ENCODE measurements at regions not wholly inside any gene's neighbourhood (a gene's known extent, or its start where the extent isn't known, plus 50 kb on each side); places are given as distances from the start of the nearest gene placed in this dataset.
A peak's percentile ranks its signal among the peaks of the same experiment; 100 is the strongest.
"Not testable (repeated sequence)": the region's sequence is repeated elsewhere in the genome, so short reads cannot be mapped to it uniquely, and the experiment has no call there.

DNA sequence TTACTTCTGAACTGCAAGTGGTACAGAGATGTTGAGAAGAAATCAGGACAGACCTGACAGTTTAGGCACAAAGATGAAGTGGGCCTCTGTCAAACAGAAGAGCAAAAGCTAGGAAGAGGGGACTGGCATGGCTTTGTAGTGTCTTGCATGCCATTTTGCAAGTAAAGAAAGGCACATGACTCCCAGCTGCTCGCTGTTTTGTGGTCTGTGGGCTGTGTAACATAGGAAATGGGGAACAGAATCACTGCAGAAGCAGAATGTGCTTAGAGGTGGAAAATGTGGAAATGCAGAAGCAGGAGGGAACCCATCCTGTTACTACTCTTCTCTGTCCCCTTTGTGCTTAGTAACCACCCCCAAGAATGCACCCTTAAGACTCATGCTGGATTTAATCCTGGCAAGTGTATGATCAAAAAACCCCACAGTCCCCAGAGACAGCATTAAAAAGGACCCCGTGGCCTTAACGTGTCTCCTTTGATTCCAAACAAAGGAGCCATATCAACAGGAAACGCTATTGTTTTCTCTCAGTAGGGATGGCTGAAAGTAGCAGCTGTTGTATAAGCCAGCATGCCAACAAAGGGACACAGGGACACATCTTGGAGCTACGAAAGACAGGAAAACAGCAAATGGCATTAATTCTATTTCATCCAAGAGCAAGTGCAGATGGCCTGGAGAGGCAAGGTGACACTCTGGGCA lies 177.6 kb upstream of the GLRA2 start:
- DNase-seq (ENCODE audit: low read depth), result no peak

DNA sequence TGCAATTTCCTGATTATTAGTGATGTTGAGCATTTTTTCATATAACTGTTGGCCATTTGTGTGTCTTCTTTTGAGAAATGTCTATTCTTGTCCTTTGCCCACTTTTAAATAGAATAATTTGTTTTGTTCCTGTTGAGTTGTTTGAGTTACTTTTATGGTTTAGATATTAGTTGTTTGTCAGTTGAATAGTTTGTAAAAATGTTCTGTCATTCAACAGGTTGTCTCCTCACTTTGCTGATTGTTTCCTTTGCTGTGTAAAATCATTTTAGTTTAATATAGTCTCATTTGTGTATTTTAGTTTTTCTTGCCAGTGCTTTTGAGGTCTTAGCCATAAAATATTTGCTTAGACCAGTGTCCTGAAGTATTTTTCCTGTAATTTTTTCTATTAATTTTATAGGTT lies 181.8 kb upstream of the GLRA2 start:
- no peak for DNase-seq (ENCODE audit: low read depth)

DNA sequence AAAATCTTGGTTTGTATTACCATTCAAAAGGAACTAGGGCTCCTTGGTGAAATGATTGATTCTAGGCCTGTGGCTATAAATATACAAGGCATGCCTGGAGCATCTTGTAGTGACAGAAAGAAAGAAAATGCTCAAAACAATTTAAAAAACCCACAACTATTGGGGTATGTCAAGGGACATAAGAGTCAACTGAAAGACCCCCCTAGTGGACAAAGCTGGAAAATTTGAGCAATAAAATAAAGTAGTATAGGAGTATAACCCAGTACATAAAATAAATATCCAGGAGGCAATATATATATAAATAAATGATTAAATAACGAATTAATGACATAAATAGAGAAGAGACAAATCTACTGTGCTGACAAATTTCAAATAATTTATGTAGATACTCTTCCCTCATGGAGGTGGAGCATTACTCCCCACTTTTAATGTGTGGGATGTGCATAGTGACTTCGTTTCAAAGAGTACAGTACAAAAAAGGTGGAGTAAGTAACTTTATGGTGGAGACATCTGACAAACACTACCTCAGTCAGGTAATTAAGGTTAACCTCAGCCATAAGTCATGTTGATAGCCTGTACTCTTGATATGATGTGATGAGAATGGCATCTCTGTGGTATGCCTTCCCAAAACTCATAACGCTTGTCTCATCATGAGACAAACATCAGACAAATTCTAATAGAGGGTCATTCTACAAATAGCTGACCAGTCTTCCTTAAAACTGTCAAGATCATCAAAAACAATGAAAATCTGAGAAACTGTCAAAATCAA lies 185.0 kb upstream of the GLRA2 start:
- no peak for DNase-seq (ENCODE audit: low read depth)

DNA sequence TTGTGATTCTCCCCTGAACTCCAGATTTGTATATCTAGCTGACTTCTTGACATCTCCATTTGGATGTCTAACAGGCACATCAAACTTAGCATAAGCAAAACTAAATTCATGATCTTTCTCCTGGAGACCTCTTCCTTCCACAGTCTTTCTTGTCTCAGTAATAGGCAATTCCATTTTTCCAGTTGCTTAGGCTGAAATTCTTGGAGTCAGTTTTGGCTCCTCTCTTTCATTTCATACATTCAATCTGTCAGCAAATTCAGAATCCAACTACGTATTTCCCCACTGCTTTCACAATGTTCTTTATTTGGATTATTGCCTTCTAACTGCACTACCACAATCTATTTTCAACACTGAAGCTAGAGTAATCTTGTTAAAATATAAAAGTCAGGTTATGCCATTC lies 219.9 kb upstream of the GLRA2 start:
- DNase-seq (ENCODE audit: low read depth), result no peak

DNA sequence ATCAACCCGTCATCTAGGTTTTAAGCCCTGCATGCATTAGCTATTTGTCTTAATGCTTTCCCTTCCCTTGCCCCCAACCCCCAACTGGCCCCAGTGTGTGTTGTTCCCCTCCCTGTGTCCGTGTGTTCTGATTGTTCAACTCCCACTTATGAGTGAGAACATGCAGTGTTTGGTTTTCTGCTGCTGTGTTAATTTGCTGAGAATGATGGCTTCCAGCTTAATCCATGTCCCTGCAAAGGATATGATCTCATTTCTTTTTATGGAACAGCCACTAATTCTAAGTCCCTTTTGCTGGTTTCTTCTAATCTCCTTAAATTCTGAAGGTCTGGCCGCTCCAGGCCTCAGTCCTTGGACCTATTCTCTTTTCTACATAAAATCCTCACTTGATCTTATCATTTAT lies 220.4 kb upstream of the GLRA2 start:
- not testable (repeated sequence) for DNase-seq (ENCODE audit: low read depth)

DNA sequence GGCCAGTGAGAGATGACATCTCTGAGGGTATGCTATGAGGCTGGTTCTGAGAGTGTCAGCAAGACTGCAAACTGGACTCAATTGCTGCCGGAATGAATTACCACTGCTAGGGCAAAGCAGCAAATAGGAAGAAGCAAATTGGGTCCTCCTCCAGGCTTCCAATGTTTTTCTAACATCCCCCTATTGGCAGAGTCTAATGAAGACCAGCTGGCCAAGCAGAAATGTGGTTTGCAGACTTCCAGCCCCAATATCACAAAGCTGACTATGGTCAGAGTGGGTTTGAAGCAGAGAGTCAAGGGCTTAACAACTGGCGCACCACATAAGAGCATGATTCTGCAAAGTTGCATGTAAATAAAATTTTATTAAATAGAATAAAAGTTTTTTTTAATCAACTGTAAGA lies 225.4 kb upstream of the GLRA2 start:
- DNase-seq (ENCODE audit: low read depth), result peak; percentile 0

DNA sequence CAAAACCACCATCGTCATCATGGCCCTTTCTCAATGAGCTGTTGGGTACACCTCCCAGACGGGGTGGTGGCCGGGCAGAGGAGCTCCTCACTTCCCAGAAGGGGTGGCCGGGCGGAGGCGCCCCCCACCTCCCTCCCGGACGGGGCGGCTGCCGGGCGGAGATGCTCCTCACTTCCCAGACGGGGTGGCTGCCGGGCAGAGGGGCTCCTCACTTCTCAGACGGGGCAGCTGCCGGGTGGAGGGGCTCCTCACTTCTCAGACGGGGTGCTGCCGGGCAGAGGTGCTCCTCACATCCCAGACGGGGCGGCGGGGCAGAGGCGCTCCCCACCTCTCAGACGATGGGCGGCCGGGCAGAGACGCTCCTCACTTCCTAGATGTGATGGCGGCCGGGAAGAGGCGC lies 226.8 kb upstream of the GLRA2 start:
- not testable (repeated sequence) for DNase-seq (ENCODE audit: low read depth)

DNA sequence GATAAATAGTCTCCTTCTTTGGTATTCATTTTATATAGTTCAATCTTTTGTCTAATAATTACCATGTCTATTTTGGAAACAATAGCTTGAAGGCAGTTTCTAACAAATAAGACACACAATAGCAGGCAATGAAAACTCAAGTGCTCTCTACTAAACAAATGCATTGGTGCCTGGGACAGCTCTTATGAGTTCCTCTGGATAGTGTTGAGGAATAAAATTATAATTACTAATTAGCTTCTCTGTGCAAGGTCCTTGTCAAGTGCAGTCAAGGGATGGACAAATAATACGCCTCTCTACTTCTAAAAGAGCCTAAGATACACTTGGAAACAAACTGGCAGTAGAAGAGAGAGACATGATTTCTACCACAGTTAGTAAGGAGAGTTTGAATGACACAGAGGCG lies 229.0 kb upstream of the GLRA2 start:
- no peak for DNase-seq (ENCODE audit: low read depth)

DNA sequence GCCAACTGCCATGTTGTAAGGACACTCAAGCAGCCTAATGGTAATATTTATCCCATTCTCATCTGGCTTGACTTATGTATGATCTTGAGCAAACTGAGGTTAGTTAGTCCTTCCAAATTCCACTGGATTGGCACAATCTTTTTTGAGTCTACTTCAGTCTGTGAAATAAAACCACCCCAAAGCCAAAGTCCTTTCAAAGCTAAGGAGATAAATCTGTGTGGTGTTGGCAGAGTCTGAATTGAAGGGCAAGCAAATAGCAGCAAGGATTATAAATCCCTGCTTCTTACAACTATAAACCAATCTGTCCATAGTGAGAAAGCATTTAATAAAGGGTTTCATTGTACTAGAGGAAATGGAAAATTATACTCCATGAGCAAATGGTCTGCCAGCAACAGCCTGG lies 233.9 kb upstream of the GLRA2 start:
- no peak for DNase-seq (ENCODE audit: low read depth)

DNA sequence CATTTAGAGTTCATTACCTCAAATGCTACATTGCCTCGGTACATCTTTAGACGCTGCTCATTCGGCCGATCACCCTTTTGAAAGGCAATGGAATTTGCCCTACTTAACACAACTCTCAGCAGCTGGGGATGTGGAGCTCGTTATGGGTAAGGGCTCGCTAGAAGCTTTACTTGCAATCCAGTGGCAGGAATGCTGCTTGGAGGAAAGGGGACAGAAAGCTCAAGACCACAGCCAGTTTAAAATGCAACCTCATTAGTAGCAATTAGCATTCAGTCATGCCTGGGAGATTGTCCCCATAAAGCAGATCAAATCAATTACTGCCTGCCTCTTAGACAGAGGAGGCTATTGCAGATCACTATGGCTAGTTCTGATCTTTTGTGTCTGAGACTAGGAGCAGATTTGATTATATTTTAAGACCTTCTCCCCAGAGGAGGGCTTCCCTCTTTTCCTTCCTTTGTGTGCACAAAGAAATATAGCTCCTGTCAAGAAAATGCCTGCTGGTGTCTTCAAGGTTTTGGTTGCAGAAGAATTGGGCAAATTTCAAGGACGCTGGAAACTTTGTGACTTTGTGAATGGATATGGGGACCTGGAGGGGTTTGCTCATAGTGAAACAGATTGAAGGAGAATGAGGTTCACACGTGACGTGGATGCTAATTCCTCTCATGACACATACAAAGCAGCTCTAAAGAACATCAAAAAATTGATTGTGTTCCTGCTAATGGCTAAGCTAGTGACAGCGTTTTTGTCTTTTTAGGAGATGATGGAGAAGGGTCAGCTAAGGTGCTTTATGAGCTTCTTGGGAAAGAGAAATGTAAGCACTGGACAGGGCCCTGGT lies 237.5 kb upstream of the GLRA2 start:
- no peak for DNase-seq (ENCODE audit: low read depth)

DNA sequence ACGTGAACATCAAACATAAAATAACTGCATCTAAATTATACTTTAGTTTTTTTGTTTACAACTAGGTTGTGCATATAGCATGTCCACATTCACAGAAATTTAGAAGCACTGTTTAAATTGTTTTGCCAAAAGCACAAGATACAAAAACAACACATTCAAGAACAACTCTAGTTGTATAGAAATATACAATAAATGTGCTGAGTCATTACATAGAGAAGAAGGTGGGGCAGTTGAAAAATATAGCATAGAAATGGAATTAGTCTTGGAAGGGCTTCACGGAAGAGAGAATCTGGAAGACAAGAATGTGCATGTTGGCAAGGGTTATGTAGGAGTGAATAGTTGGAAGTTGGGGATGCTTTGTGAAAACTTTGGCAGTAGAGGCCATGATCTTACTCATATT lies 239.0 kb upstream of the GLRA2 start:
- no peak for DNase-seq (ENCODE audit: low read depth)

DNA sequence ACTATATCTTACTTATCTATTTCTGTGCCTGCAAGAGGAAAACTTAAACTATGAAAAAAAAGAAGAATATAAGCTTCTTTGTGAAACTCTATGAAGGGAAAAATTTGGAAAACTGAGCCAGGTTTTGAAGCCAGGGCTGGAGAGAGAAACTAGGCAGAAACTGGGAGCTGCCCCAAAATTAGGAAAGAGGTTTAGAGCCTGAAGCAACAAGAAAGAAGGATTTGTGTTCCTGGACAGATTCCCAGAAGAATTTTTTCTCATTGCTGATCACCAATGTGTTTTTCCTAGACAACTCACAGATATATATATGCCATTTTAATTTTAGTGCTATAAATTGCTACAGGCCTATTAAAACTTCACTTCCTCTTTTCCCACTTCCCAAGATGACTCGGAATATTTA lies 245.0 kb upstream of the GEMIN8 start:
- DNase-seq (ENCODE audit: low read depth), result no peak

DNA sequence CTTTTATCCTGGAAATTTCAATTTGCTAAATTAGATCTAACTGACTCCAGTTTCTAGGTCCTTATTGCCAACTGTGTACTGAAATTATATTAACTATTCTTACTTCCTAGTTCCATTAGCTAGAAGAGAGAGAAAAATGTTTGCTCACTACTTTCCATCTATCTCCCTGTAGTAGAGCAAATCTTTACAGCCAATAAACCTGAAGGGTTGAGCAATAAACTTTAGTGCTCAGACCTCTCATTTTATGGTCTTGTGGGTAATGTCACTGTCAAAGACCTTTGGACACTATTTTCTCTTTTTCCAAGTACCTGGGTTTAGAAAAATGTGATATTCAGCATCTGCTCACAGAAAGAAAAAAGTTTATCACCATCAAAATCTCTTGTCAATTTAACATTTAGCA lies 237.5 kb upstream of the GEMIN8 start:
- DNase-seq (ENCODE audit: low read depth), result no peak

DNA sequence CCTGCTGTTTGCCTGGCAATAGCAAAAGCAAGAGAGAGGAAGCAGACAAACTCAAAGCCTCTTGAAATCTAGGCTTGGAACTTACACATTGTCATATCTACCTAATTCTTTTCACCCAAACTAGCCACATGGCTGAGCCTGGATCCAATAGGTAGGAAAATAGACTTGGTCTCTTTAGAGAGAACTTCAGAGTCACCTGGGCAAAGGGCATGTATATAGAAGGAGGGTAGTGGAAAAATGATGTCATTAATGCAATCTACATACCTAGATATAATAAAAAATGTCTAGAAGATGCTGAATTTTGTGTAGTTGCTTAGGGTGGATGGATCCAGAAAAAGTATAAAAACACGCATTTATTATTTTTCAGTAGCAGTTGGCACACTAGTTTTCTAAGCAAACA lies 237.0 kb upstream of the GEMIN8 start:
- DNase-seq (ENCODE audit: low read depth), result no peak

DNA sequence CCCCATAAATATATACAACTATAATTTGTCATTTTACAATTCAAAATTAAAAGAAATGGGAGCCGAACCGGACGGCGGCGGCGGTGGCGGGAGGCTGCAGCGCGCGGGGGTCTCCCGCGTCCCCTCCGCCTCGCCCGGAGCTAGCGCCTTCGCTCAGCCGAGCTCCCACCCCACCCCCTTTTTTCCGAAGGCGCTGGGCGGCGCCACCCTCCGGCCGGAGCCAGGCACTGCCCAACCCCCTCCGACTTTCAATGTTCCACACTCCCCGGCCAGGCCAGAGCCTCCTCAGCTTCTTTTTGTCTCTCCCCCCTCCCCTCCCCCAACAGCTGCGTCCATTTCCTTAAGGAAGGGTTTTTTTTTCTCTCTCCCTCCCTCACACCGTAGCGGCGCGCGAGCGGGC lies 214.1 kb upstream of the GEMIN8 start:
- no peak for DNase-seq (ENCODE audit: low read depth)

DNA sequence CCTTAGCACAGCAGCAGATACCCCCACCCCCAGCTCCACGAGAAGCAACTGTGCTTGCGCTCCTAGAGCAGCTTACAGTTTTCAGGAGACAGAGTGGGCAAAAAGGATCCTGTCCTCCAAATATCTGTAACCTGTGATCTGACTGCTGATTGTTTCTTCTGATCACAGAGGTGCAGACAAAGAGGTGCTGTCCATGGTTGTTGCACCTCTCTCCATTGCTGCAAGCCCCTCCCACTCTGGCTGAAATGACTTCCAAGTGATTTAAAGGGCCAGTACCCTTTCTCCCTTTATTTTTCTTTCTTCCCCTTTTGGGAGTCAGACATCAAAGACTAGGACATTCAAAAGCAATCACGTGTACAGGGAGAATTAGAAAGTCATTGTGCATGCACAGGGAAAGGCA lies 205.3 kb upstream of the GEMIN8 start:
- no peak for DNase-seq (ENCODE audit: low read depth)

DNA sequence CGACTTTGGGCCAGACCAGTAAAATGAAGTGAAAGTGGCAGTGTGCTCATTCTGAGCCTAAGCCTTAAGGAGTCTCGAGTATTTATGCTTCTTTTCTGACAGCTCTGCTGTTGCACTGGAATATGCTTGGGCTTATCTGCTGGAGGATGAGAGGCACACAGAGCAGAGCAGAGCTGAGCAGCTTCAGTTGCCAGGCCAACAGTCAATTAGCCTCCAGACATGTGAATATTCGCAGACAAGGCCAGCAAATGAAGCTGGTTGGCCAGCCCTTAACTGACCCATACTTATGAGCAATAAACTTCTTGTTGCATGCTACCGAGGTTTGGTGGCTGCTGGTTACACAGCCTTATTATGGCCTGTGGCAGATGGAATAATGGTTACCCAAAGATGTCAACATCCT lies 203.0 kb upstream of the GEMIN8 start:
- no peak for DNase-seq (ENCODE audit: low read depth)

DNA sequence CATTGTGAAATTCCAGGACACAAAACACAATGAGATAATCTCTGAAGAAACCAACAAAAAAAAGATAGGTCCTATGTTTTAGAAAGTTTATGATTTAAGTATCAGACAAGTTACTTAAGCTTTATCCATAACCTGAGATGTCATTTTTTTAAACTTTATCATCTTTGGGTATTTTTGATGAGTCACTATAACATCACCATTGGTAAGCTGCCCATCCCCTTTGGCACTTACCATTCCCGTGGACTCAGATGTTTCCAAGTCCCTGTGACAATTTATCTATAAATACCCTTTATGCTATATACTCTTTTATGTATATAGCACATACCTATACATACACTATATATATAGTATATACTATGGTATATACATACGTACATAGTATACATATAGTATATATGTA lies 198.9 kb upstream of the GEMIN8 start:
- DNase-seq (ENCODE audit: low read depth), result no peak

DNA sequence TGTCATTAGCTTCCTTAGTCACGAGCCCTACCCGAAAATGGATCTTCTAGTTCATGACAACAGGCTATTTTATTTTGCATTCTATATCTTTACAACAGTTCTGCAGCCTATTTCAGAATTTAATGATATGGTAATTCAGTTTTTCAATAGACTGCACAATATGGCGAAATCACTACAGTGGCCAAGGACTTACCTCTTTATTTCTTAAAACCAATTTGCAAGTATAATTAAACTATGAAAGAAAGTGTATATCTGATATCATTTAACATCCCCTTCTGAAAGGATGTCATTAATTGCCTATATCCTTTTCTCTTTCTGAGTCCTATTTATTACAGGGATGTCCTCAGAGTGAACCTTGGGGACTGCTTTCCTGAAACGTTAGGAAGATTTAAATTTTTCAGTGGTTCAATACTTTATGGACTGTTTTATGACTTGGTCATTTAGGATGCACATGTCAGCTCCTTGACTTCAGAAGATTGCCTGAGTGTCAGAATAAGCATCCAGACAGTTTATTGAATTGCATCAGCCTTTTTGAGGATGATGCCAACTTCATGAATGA lies 190.8 kb upstream of the GEMIN8 start:
- no peak for DNase-seq (ENCODE audit: low read depth)

DNA sequence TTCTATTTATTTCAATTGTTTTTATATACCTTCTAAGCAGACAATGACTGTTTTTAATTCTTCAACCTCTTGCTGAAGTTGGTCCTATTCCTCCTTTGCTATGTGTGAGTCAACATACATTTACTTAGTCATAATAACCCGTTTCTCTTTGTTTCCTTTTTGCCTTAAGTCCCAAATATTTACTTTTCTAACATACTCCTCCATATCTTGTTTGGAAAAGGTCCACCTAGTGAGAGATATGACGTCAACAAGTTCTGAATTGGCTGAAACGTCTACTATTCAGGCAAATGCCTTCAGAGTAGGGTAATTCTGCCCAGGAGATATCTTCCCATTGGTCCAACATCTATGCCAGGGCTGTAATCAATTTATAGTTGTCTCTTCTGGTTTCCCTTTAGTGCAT lies 179.3 kb upstream of the GEMIN8 start:
- no peak for DNase-seq (ENCODE audit: low read depth)

DNA sequence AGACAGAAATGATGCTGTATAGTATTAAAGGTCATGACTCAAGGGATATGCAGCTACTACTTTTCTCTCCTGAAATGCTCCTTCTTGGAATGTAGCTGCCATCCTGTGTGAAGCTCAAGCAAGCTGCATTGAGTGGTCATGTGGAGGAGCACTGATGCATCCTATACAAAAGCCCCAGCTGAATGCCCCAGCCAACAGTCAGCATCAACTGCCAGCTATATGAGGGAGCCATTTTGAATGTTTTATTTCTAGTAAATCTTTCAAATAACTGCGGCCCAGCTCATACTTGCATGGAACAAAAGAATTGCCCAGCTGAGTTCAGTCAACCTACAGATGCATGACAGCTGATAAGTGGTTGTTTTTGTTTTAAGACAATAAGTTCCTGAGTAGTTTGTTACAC lies 165.0 kb upstream of the GEMIN8 start:
- no peak for DNase-seq (ENCODE audit: low read depth)

DNA sequence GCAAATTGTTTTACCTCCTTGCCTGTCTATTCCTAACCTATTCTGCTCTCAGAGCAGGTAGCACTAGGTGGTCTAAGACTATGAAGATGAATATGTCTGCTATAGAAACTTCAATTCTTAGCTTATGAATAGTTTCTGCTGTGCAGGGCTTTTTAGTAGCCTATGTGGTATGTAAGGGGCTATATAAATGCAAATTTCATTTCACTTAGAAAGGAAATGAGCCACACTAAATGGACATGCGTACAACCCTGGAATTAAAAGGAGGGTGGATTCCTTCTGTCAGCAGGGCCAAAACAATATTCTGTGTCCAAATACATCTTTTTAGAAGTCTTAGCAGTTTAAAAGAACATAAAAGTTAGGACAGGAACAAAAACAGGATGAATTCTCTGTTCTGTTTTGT lies 163.9 kb upstream of the GEMIN8 start:
- DNase-seq (ENCODE audit: low read depth), result no peak

DNA sequence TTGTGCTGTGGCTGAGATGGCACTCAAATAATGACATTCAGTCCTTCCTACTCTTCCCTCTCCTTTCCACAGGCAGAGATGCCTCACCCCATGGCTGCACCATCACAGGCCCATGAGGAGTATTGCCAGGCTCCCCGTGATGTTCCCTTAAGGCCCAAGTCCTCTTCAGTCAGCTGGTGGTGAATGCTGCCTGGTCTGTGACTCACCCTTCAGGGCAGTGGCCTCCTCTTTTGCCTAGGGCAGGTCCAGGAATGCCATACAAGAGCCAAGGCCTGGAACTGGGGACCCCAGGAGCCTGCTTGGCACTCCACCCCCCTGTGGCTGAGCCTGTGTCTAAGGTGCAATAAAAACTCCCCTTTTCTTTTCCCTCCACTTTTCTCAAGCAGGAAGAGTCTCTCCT lies 144.2 kb upstream of the GEMIN8 start:
- no peak for DNase-seq (ENCODE audit: low read depth)

Data from EH (cell line).